Astrocyte (in vitro differentiated cells and primary cell): ENCODE measurements at regions not wholly inside any gene's neighbourhood (a gene's known extent, or its start where the extent isn't known, plus 50 kb on each side); places are given as distances from the start of the nearest gene placed in this dataset.
A peak's percentile ranks its signal among the peaks of the same experiment; 100 is the strongest.

Experiments used
- DNase-seq: peaks from one replicate; pipeline ENCODE4 v3.0.0-alpha.2; 2010; ENCODE audit warnings: low read depth
- FAIRE-seq: peaks from 2 replicates; lab custom pipeline; 2011; peaks lifted over from hg19 to GRCh38; lab: Jason Lieb, UNC
- H2AFZ ChIP-seq: 2 replicates; pipeline ENCODE4 v1.6.0; 2012; ENCODE audit warnings: low read depth, low read length, inconsistent platforms
- H3K27ac ChIP-seq: 2 replicates; pipeline ENCODE4 v1.5.1; 2011; ENCODE audit warnings: low read depth, low read length, inconsistent platforms
- H3K27me3 ChIP-seq: 2 replicates; pipeline ENCODE4 v1.6.0; 2011; ENCODE audit warnings: low read length, inconsistent platforms; ENCODE audit not compliant: insufficient read depth
- H3K36me3 ChIP-seq: 2 replicates; pipeline ENCODE4 v1.5.1; 2011; ENCODE audit warnings: low read length, inconsistent platforms; ENCODE audit not compliant: insufficient read depth
- H3K4me1 ChIP-seq: 2 replicates; pipeline ENCODE4 v1.5.1; 2011; ENCODE audit warnings: low read length, inconsistent platforms; ENCODE audit not compliant: insufficient read depth
- H3K4me2 ChIP-seq: 2 replicates; pipeline ENCODE4 v1.6.0; 2012; ENCODE audit warnings: low read length, inconsistent platforms
- H3K4me3 ChIP-seq: 2 replicates; pipeline ENCODE4 v1.5.1; 2011; ENCODE audit warnings: low read depth, mild to moderate bottlenecking, low read length, inconsistent platforms; ENCODE audit not compliant: insufficient read depth
- H3K79me2 ChIP-seq: 2 replicates; pipeline ENCODE4 v1.6.0; 2012; ENCODE audit warnings: mild to moderate bottlenecking, low read length, inconsistent platforms; ENCODE audit not compliant: insufficient read depth
- H3K9ac ChIP-seq: 2 replicates; pipeline ENCODE4 v1.6.0; 2012; ENCODE audit warnings: mild to moderate bottlenecking, low read length, inconsistent platforms
- H3K9me3 ChIP-seq: 2 replicates; pipeline ENCODE4 v1.5.1; 2012; ENCODE audit warnings: low read depth, mild to moderate bottlenecking, low read length, inconsistent platforms; ENCODE audit not compliant: insufficient read depth
- H4K20me1 ChIP-seq: 2 replicates; pipeline ENCODE4 v1.6.0; 2012; ENCODE audit warnings: low read length, inconsistent platforms; ENCODE audit not compliant: insufficient read depth
- H3K27ac Mint-ChIP-seq: one replicate; pipeline ENCODE4 v1.8.0; 2021; ENCODE audit warnings: mild to moderate bottlenecking, mixed read lengths; ENCODE audit not compliant: unreplicated experiment
- H3K27me3 Mint-ChIP-seq: one replicate; pipeline ENCODE4 v1.8.0; 2021; ENCODE audit warnings: low read depth, mixed read lengths; ENCODE audit not compliant: unreplicated experiment
- H3K36me3 Mint-ChIP-seq: one replicate; pipeline ENCODE4 v1.8.0; 2021; ENCODE audit warnings: low read depth, mixed read lengths; ENCODE audit not compliant: unreplicated experiment
- H3K4me1 Mint-ChIP-seq: one replicate; pipeline ENCODE4 v1.8.0; 2021; ENCODE audit warnings: low read depth, mixed read lengths; ENCODE audit not compliant: unreplicated experiment
- H3K4me3 Mint-ChIP-seq: one replicate; pipeline ENCODE4 v1.8.0; 2021; ENCODE audit warnings: mild to moderate bottlenecking, moderate library complexity, mixed read lengths; ENCODE audit not compliant: unreplicated experiment
- H3K9me3 Mint-ChIP-seq: one replicate; pipeline ENCODE4 v1.8.0; 2021; ENCODE audit warnings: mild to moderate bottlenecking, mixed read lengths; ENCODE audit not compliant: unreplicated experiment
- EZH2 ChIP-seq: IDR thresholded peaks from 2 replicates; pipeline ENCODE4 v1.6.1; 2012; ENCODE audit warnings: mild to moderate bottlenecking, low read length, inconsistent platforms; ENCODE audit not compliant: insufficient read depth
- TF ChIP-seq, protein P1 (sequence below): IDR thresholded peaks from 2 replicates; pipeline ENCODE4 v1.5.1; 2011; ENCODE audit warnings: low read depth, mild to moderate bottlenecking, inconsistent platforms, low read length, moderate library complexity; ENCODE audit not compliant: insufficient read depth

DNA sequence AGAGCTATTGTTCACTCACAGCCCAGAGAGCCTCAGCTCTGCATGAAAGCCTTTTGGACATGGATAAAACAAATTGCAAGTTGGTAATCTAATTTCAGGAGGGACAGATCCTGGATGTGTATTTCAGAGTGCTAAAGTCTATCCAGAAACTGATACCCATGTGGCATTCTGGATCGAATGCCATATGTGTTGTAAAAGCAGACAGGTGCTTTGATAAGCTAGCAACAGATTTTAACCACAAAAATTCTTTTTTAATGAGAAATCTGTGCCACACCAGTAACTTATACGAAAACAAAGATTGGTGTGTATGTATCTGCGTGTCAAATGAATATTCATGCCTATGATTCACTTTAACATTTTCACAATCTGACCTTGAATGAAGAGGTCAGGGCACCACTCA lies 936.6 kb upstream of the MAP3K7 start:
- FAIRE-seq (no peak), DNase-seq (peak; percentile 2)
- Mint-ChIP-seq H3K4me3 (no peak overlapping the region), H3K27ac (no peak overlapping the region), H3K4me1 (no peaks in the 10 kb centered on the region), H3K27me3 (no peaks in the 10 kb centered on the region), H3K9me3 (no peaks in the 10 kb centered on the region), H3K36me3 (no peaks in the 10 kb centered on the region)
- no peaks in the 10 kb centered on the region for H3K36me3 ChIP-seq
- no peaks in the 10 kb centered on the region for H3K9me3 ChIP-seq
- TF ChIP-seq, protein P1, sequence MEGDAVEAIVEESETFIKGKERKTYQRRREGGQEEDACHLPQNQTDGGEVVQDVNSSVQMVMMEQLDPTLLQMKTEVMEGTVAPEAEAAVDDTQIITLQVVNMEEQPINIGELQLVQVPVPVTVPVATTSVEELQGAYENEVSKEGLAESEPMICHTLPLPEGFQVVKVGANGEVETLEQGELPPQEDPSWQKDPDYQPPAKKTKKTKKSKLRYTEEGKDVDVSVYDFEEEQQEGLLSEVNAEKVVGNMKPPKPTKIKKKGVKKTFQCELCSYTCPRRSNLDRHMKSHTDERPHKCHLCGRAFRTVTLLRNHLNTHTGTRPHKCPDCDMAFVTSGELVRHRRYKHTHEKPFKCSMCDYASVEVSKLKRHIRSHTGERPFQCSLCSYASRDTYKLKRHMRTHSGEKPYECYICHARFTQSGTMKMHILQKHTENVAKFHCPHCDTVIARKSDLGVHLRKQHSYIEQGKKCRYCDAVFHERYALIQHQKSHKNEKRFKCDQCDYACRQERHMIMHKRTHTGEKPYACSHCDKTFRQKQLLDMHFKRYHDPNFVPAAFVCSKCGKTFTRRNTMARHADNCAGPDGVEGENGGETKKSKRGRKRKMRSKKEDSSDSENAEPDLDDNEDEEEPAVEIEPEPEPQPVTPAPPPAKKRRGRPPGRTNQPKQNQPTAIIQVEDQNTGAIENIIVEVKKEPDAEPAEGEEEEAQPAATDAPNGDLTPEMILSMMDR, result no peak
- TF ChIP-seq EZH2, result no peak
- H3K4me3 ChIP-seq, result no peak overlapping the region
- H3K27me3 ChIP-seq, result no peaks in the 10 kb centered on the region
- H2AFZ ChIP-seq, result no peak overlapping the region
- H3K9ac ChIP-seq, result no peak overlapping the region
- no peaks in the 10 kb centered on the region for H3K4me1 ChIP-seq
- H3K27ac ChIP-seq, result no peak overlapping the region
- H3K4me2 ChIP-seq, result no peak overlapping the region
- H4K20me1 ChIP-seq, result no peaks in the 10 kb centered on the region
- no peaks in the 10 kb centered on the region for H3K79me2 ChIP-seq

DNA sequence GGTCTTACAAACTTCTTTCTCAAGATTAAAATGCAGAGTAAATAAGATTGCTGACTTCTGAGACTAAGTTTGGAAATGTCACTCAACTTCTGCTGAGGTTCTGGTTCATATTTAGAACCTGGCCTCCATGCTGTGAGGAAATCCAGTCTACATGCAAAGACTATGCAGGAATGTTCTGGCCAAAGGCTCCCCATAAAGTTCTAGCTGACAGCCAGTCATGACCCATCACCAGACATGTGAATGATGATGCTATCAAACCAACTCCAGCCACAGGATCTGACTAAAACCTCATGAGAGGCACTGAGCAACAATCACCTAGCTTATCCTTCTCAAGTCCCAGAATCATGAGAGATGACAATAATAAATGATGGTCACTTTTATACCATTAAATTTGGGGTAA lies 935.1 kb upstream of the MAP3K7 start:
- Histone ChIP-seq H3K4me1 (no peaks in the 10 kb centered on the region), H3K79me2 (no peaks in the 10 kb centered on the region), H3K27ac (no peak overlapping the region), H3K9me3 (no peaks in the 10 kb centered on the region), H3K27me3 (no peaks in the 10 kb centered on the region), H3K9ac (no peak overlapping the region), H4K20me1 (no peaks in the 10 kb centered on the region), H3K4me2 (no peak overlapping the region), H3K36me3 (no peaks in the 10 kb centered on the region), H2AFZ (no peak overlapping the region), H3K4me3 (no peak overlapping the region)
- Mint-ChIP-seq H3K9me3 (no peaks in the 10 kb centered on the region), H3K4me1 (no peaks in the 10 kb centered on the region), H3K27ac (no peak overlapping the region), H3K4me3 (no peak overlapping the region), H3K36me3 (no peaks in the 10 kb centered on the region), H3K27me3 (no peaks in the 10 kb centered on the region)
- no peak for FAIRE-seq
- TF ChIP-seq, protein P1, result no peak
- TF ChIP-seq EZH2, result no peak
- DNase-seq, result no peak

DNA sequence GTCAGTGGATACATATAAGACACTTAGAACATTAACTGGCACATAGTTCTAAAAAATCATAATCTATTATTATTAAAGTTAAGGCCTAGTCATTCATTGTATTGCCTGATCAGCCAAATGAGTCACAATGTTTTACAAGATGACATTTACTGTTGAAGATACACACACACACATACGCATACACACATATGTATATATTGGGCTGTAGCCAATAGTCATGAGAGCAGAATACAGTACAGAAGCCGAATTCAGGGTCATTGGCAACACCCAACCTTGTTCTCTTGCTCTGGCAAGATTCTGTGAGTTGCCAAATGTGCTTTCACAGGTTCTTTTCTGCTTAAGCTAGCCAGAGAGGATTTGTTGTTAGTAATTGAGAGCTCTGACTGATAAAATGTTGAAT lies 922.8 kb upstream of the MAP3K7 start:
- Histone ChIP-seq H3K27me3 (no peaks in the 10 kb centered on the region), H3K9me3 (no peaks in the 10 kb centered on the region), H4K20me1 (no peaks in the 10 kb centered on the region), H3K36me3 (no peaks in the 10 kb centered on the region), H3K27ac (no peak overlapping the region), H3K79me2 (no peaks in the 10 kb centered on the region), H3K4me1 (no peaks in the 10 kb centered on the region), H3K4me3 (no peak overlapping the region), H2AFZ (no peak overlapping the region), H3K4me2 (no peak overlapping the region), H3K9ac (no peak overlapping the region)
- FAIRE-seq (no peak), DNase-seq (no peak)
- Mint-ChIP-seq H3K27ac (no peak overlapping the region), H3K4me1 (no peaks in the 10 kb centered on the region), H3K4me3 (no peak overlapping the region), H3K36me3 (no peaks in the 10 kb centered on the region), H3K27me3 (no peaks in the 10 kb centered on the region), H3K9me3 (peaks cover 3% of the 10 kb centered on the region)
- TF ChIP-seq EZH2, result no peak
- TF ChIP-seq, protein P1, result no peak
